ENCODE measurements at regions not wholly inside any gene's neighbourhood (a gene's known extent, or its start where the extent isn't known, plus 50 kb on each side); places are given as distances from the start of the nearest gene placed in this dataset.

DNA sequence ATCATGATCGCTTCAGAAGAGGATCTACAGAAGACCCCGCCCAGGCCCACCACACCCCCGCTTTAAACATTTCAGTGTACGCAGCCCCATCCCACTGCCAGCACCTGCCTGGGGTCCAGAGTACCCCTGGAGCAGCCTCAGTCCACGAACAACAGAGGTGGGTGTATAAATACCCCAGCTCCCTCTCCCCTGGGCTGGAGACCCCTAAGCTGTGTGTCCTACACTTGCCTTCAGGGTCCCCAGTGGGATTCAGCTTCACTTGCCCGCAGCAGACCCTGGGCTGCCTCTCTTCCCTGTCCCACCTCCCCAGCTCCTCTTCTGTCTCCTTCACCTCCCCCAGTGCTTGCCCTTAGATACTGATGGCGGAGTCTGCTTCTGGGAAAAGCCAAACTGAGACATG lies 105.7 kb downstream of the RBFOX3 start:
- Histone ChIP-seq H3K27ac (no peak overlapping the region), H3K36me3 (no peaks in the 10 kb centered on the region), H3K4me3 (no peak overlapping the region), H3K9me3 (no peaks in the 10 kb centered on the region), H3K4me1 (no peaks in the 10 kb centered on the region), H3K27me3 (no peaks in the 10 kb centered on the region)
- TF ChIP-seq, protein P1, sequence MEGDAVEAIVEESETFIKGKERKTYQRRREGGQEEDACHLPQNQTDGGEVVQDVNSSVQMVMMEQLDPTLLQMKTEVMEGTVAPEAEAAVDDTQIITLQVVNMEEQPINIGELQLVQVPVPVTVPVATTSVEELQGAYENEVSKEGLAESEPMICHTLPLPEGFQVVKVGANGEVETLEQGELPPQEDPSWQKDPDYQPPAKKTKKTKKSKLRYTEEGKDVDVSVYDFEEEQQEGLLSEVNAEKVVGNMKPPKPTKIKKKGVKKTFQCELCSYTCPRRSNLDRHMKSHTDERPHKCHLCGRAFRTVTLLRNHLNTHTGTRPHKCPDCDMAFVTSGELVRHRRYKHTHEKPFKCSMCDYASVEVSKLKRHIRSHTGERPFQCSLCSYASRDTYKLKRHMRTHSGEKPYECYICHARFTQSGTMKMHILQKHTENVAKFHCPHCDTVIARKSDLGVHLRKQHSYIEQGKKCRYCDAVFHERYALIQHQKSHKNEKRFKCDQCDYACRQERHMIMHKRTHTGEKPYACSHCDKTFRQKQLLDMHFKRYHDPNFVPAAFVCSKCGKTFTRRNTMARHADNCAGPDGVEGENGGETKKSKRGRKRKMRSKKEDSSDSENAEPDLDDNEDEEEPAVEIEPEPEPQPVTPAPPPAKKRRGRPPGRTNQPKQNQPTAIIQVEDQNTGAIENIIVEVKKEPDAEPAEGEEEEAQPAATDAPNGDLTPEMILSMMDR (IDR thresholded peaks at IDR 0.05), result no peak
- no peak for DNase-seq (ENCODE audit: low spot score)

DNA sequence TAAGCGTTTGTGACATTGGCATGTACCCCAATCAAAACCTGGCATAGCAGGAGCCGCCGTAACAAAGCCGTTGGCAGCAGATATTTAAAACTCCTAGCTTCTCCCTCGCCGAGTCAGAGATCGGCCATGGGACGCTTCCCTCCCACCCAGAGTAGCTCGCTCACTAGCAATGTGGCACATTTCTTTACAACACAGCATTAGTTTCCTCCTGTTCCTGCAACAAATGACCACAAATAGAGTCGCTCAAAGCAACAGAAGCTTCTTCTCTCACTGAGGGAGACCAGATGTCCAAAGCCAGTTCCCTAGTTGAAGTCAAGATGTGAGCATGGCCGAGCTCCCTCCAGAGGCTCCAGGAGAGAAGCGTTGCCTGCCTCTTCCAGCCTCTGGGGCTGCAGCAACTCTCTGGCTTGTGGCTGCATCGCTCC lies 106.7 kb downstream of the RBFOX3 start:
- no peak overlapping the region for H3K27ac ChIP-seq
- H3K27me3 ChIP-seq, result no peaks in the 10 kb centered on the region
- H3K9me3 ChIP-seq, result no peaks in the 10 kb centered on the region

DNA sequence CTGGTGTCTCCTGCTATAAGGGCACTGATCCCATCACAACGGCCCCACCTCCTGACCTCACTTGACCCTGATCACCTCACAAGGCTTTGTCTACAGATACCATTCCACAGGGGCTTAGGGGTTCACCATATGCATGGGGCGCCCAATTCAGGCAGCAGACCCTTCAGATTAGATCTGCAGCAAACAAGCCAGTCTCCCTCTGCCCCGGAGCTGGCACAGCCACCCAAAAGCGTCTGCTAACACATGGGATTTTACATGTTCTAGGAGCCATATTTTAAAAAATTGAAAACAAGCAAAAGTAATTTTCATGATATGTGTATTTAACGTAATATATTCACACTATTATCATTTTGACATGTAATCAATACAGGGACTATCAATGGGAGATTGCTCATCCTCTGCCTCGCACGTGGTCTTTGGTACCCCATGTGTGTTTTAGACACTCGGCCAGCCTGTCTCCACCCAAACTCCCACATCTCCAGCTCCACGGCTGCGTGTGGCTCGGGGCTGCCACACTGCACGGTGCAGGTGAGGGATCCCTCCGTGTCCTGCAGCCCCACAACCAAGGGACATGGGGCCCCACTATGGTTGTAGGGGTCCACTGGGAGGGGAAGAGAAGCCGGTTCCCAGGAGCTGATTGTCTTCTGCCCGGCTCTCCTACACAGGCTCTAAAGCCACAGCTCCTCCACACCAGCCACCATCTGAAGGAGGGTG lies 107.6 kb downstream of the RBFOX3 start:
- Histone ChIP-seq H3K27ac (no peak overlapping the region), H3K4me1 (no peaks in the 10 kb centered on the region), H3K9me3 (no peaks in the 10 kb centered on the region), H3K27me3 (no peaks in the 10 kb centered on the region), H3K36me3 (no peaks in the 10 kb centered on the region), H3K4me3 (no peak overlapping the region)
- no peak for DNase-seq (ENCODE audit: low spot score)
- TF ChIP-seq, protein P1 (IDR thresholded peaks at IDR 0.05), result no peak

More for the DNA sequence above, 106.7 kb downstream of the RBFOX3 start:
- DNase-seq (ENCODE audit: low spot score), result no peak
- Histone ChIP-seq H3K36me3 (no peaks in the 10 kb centered on the region), H3K4me1 (no peaks in the 10 kb centered on the region), H3K4me3 (no peak overlapping the region)
- TF ChIP-seq, protein P1 (IDR thresholded peaks at IDR 0.05), result no peak

DNA sequence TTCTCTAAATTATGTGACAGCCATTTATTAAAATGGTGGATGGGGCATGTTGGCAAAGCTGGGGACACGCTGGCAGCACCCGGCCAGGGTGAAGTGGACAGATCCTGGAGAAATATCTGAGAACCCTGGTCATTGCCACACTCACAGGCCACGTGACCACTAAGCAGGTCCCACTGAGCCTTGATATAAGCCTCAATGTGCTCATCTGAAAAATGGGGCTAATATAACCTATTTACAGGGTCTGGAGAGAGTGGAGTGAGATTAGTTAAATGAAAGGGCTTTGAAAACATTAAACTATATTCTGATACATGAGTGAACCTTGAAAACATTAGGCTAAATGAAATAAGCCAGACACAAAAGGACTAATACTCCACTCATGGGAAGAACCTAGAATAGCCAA lies 108.9 kb downstream of the RBFOX3 start:
- H3K27ac ChIP-seq, result no peak overlapping the region
- H3K27me3 ChIP-seq, result no peaks in the 10 kb centered on the region
- no peaks in the 10 kb centered on the region for H3K4me1 ChIP-seq
- H3K9me3 ChIP-seq, result no peaks in the 10 kb centered on the region
- no peaks in the 10 kb centered on the region for H3K36me3 ChIP-seq
- TF ChIP-seq, protein P1 (IDR thresholded peaks at IDR 0.05), result no peak
- no peak overlapping the region for H3K4me3 ChIP-seq
- DNase-seq (ENCODE audit: low spot score), result no peak

DNA sequence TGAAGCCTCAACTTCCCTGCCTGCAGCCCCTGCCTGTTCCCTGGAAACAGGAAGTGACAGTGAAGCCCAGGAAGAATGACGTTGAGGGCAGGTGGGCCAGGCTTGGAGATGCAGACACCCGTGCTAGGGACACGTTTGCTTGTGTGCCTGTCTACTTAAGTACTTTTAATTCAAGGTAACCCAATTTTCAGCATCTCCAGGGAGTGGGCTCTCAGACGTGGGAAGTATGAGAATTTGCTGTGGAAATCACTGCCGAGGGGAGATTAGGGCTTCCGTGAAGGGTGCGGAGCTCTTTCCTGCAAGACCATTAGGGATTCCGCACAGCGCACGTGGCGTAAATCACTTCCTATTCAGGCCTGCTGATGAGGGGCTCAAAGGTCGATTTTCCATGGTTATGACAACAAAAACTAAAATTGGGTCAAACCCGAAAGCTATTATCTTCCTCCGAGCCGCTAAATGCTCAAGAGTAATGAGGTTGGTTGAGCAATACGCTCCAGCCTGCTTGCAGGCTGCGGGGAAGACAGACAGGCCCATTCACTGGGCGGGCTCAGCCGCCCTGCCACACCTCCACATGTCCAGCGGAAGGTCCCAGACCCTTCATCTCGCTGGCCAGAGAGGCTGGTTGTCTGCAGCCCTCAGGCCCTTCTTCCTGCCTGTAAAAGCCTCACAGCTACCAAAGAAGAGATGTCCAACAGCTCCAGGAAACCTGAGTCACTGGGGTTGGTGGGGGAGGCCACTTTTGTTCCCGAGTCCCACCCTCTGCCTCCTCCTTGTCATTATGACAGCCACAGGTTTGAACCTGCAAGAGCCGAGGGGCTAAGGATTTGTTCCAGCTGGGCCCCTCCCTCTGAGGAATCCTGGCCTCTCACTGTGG lies 109.9 kb downstream of the RBFOX3 start:
- H3K9me3 ChIP-seq, result no peaks in the 10 kb centered on the region

More for the DNA sequence above, 109.9 kb downstream of the RBFOX3 start:
- H3K27me3 ChIP-seq, result no peaks in the 10 kb centered on the region
- no peaks in the 10 kb centered on the region for H3K36me3 ChIP-seq
- no peak for DNase-seq (ENCODE audit: low spot score)
- H3K4me3 ChIP-seq, result no peak overlapping the region
- no peaks in the 10 kb centered on the region for H3K4me1 ChIP-seq
- TF ChIP-seq, protein P1 (IDR thresholded peaks at IDR 0.05), result no peak
- H3K27ac ChIP-seq, result no peak overlapping the region
